IMR-90 (cell line): ENCODE measurements at regions not wholly inside any gene's neighbourhood (a gene's known extent, or its start where the extent isn't known, plus 50 kb on each side); places are given as distances from the start of the nearest gene placed in this dataset.

Source experiments
- ATAC-seq: fragments of 200-7000 bp; cut with Tn5 transposase; 2 replicates; pipeline ENCODE4 v1.9.1; 2020; ENCODE audit warnings: low read depth, mild to moderate bottlenecking, moderate library complexity
- BruUV-seq: library from RNA; stranded (reverse); fragments of 400-500 nt; replicated peaks from 2 replicates; lab custom pipeline; 2021; lab: Mats Ljungman, UMichigan
- CTCF ChIA-PET: fragments of 300-600 bp; formaldehyde crosslinking; extraction: SDS; loops from one replicate; lab custom pipeline; 2021; ENCODE audit warnings: antibody characterized with exemption; lab: Yijun Ruan, JAX
- POLR2A ChIA-PET: fragments of 300-600 bp; sonication (Branson Sonifier 250); formaldehyde crosslinking; loops from one replicate; lab custom pipeline; 2022; ENCODE audit warnings: antibody characterized with exemption; ENCODE audit not compliant: unreplicated experiment; lab: Charles Lee
- DNase-seq: peaks from one replicate; pipeline ENCODE4 v3.0.0; 2013
- H2AFZ ChIP-seq: replicated peaks from 2 replicates; pipeline ENCODE3; 2013; ENCODE audit warnings: low read length, mild to moderate bottlenecking; ENCODE audit not compliant: poor library complexity
- H2AK5ac ChIP-seq: 2 replicates; pipeline ENCODE4 v1.6.1; 2013; ENCODE audit warnings: low read depth, low read length, inconsistent platforms
- H2AK9ac ChIP-seq: replicated peaks from 2 replicates; pipeline ENCODE3; 2013; ENCODE audit warnings: mild to moderate bottlenecking, low read depth, low read length, moderate library complexity; ENCODE audit not compliant: poor library complexity
- H2BK120ac ChIP-seq: 2 replicates; pipeline ENCODE4 v1.6.1; 2013; ENCODE audit warnings: low read depth, low read length, inconsistent platforms
- H2BK15ac ChIP-seq: 3 replicates; pipeline ENCODE4 v1.6.1; 2013; ENCODE audit warnings: low read depth, low read length, inconsistent platforms
- H2BK20ac ChIP-seq: 2 replicates; pipeline ENCODE4 v1.6.1; 2013; ENCODE audit warnings: low read depth, mild to moderate bottlenecking, inconsistent platforms, low read length, moderate library complexity
- H2BK5ac ChIP-seq: 2 replicates; pipeline ENCODE4 v1.6.1; 2013; ENCODE audit warnings: mild to moderate bottlenecking, low read depth, low read length, inconsistent platforms; ENCODE audit not compliant: poor library complexity, severe bottlenecking
- H3K14ac ChIP-seq: replicated peaks from 2 replicates; pipeline ENCODE4 v1.6.1; 2013; ENCODE audit warnings: low read depth, low read length, inconsistent platforms
- H3K18ac ChIP-seq: 2 replicates; pipeline ENCODE4 v1.6.1; 2013; ENCODE audit warnings: low read depth, low read length, control low read depth
- H3K23ac ChIP-seq: 2 replicates; pipeline ENCODE4 v1.6.1; 2013; ENCODE audit warnings: low read depth, low read length, inconsistent platforms
- H3K27ac ChIP-seq: 2 replicates; pipeline ENCODE4 v1.5.1; 2013; ENCODE audit warnings: mild to moderate bottlenecking, control low read depth, low read length; ENCODE audit not compliant: insufficient read depth
- H3K27me3 ChIP-seq: 2 replicates; pipeline ENCODE4 v1.6.1; 2013; ENCODE audit warnings: low read length; ENCODE audit not compliant: control insufficient read depth, insufficient read depth
- H3K36me3 ChIP-seq: 2 replicates; pipeline ENCODE4 v1.6.1; 2013; ENCODE audit warnings: low read length, mixed read lengths; ENCODE audit not compliant: control insufficient read depth, insufficient read depth
- H3K4ac ChIP-seq: 2 replicates; pipeline ENCODE4 v1.6.1; 2013; ENCODE audit warnings: low read depth, low read length, inconsistent platforms
- H3K4me1 ChIP-seq: 2 replicates; pipeline ENCODE4 v1.6.1; 2013; ENCODE audit warnings: low read length, mixed read lengths; ENCODE audit not compliant: control insufficient read depth, insufficient read depth
- H3K4me2 ChIP-seq: 2 replicates; pipeline ENCODE4 v1.6.1; 2013; ENCODE audit warnings: low read depth, mild to moderate bottlenecking, control low read depth, low read length, moderate library complexity
- H3K4me3 ChIP-seq: 2 replicates; pipeline ENCODE4 v1.5.1; 2013; ENCODE audit warnings: low read depth, mild to moderate bottlenecking, control low read depth, low read length, moderate library complexity; ENCODE audit not compliant: insufficient read depth
- H3K56ac ChIP-seq: 2 replicates; pipeline ENCODE4 v1.6.1; 2013; ENCODE audit warnings: low read length, inconsistent platforms; ENCODE audit not compliant: insufficient read depth; ENCODE audit errors: extremely low read depth
- H3K79me1 ChIP-seq, 2 experiments: 2 replicates each; pipeline ENCODE4 v1.6.1; 2013; ENCODE audit warnings: low read length in 2 of 2, inconsistent platforms in 1 of 2, low read depth in 1 of 2
- H3K9ac ChIP-seq: 2 replicates; pipeline ENCODE4 v1.6.1; 2013; ENCODE audit warnings: low read depth, low read length, control low read depth
- H3K9me1 ChIP-seq: 2 replicates; pipeline ENCODE4 v1.6.1; 2013; ENCODE audit warnings: low read length, inconsistent platforms; ENCODE audit not compliant: insufficient read depth
- H3K9me3 ChIP-seq: 2 replicates; pipeline ENCODE4 v1.6.1; 2013; ENCODE audit warnings: low read length; ENCODE audit not compliant: control insufficient read depth, insufficient read depth
- H4K20me1 ChIP-seq: 2 replicates; pipeline ENCODE4 v1.6.1; 2013; ENCODE audit warnings: low read length, inconsistent platforms; ENCODE audit not compliant: insufficient read depth
- H4K5ac ChIP-seq: 2 replicates; pipeline ENCODE4 v1.6.1; 2013; ENCODE audit warnings: mild to moderate bottlenecking, low read depth, low read length, control low read depth
- H4K8ac ChIP-seq, 2 experiments: 2 replicates each; pipeline ENCODE4 v1.6.1; 2013; ENCODE audit warnings: low read depth in 2 of 2, low read length in 2 of 2, control low read depth in 1 of 2, inconsistent platforms in 1 of 2
- H4K91ac ChIP-seq: 2 replicates; pipeline ENCODE4 v1.6.1; 2013; ENCODE audit warnings: low read depth, low read length, inconsistent platforms; ENCODE audit not compliant: insufficient read depth
- BHLHE40 ChIP-seq: fragments of 150-350 bp; IDR thresholded peaks from 2 replicates; pipeline ENCODE4 v1.6.1; 2016; ENCODE audit warnings: mild to moderate bottlenecking, low read depth, low read length
- FOS ChIP-seq: fragments of 150-350 bp; IDR thresholded peaks from 2 replicates; pipeline ENCODE4 v1.6.1; 2016; ENCODE audit warnings: low read depth, low read length
- RAD21 ChIP-seq: IDR thresholded peaks from 2 replicates; pipeline ENCODE4 v1.6.1; 2012; ENCODE audit warnings: low read length, improper control_type of control experiment
- RCOR1 ChIP-seq: IDR thresholded peaks from 2 replicates; pipeline ENCODE4 v1.6.1; 2012; ENCODE audit warnings: mild to moderate bottlenecking, low read length, improper control_type of control experiment; ENCODE audit not compliant: insufficient replicate concordance
- RFX5 ChIP-seq: IDR thresholded peaks from 2 replicates; pipeline ENCODE4 v1.8.0; 2012; ENCODE audit warnings: low read depth, mild to moderate bottlenecking, low read length, moderate library complexity
- dilution Hi-C: fragments of 300-500 bp; cut with HindIII; formaldehyde crosslinking; loops from one replicate; pipeline ENCODE4 v1.14.3; 2018; ENCODE audit warnings: low sequenced_read_pairs; ENCODE audit not compliant: unreplicated experiment
- in situ Hi-C: fragments of 300-500 bp; cut with MboI; formaldehyde crosslinking; loops from 3 replicates; pipeline ENCODE4 v1.14.3; 2019; ENCODE audit warnings: low sequenced_read_pairs, inconsistent platforms, mixed read lengths
- intact Hi-C: fragments of 100-400 bp; cut with micrococcal nuclease; formaldehyde crosslinking; loops from 2 replicates; pipeline ENCODE4 v1.10.0; 2022

DNA sequence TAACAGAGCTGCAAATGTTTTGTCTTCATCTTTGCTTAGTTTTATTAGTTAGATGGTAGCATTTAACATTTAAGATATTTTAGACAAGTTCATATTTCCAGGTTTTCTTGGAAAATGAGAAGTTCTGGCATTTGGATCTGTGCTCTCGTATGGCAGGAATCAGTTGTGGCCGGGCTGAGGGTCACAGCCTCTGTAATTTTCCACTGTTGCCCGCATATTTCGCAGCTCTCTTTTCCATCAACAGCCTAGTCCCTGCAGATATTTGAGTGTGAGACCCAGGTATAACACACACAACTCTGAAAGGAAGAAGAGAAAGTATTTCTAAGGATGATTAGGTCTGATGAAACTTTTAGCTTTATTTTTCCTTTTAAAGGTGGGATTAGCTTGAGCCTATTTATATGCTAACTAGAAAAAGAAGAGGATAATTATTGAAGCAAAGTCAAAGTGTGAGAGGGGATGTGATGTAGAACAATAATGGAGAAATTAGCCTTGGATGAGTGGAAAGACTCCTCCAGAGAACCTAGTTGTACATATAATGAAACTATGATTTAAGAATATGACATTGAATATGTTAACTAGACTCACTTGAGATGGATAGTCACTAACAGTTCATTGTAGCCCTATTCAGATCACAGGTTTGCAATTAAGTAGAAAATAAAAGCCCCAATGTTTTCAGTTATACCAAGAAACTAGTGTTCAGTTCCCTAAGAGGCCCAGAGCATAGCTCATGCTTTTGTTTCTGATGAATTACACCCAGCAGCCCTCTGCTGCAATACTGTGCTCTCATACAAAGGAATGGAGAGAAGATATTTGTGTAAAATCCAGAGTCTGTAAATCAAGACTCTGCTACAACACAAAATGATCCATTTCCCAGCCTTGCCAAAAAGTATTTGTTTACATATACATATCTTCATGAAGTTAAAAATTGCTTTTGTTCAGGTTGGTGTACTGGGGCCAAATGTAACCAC, 158.4 kb downstream of the C12orf50 start (continued):
- no peak for TF ChIP-seq RCOR1
- TF ChIP-seq RFX5 = no peak

DNA sequence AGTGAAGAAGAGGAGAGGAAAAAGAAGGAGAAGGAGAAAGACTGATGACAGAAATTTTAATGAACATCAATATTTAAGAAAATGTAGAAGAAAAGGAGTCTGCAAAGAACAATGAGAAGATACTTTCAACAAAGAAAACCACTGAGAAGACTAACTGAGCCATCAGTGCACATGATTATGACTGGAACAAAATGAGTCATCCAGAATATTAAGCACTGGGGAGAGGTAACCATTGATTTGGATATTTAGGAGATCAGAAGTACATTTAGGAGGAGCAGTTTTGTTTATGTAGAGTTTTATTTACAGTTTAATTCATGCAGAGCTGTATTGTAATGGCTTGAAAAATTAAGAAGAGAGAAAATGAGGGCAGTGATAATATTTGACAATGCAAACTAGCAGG, 159.1 kb downstream of the C12orf50 start:
- H3K27me3 ChIP-seq = no peaks in the 10 kb centered on the region
- H2AK9ac ChIP-seq = no peak overlapping the region
- H3K4me1 ChIP-seq = no peaks in the 10 kb centered on the region
- BruUV-seq = no TSS peak
- H4K91ac ChIP-seq = no peak overlapping the region
- TF ChIP-seq RAD21 (no peak), BHLHE40 (peak; percentile 64), FOS (0 out of 2 replicates have a peak, but pooled peaks have one; percentile 15)
- no peak overlapping the region for H3K18ac ChIP-seq
- ChIA-PET POLR2A (interaction anchor here (0.7 kb wide), 1 partner anchor 17 kb away, joined by 4 read pairs; no protein-coding TSS in a partner anchor), CTCF (interaction anchor here (0.6 to 1.4 kb wide), 3 partner anchors 9 to 1082 kb away, joined by 3 to 4 read pairs (median 3); no protein-coding TSS in a partner anchor)
- no peak overlapping the region for H4K5ac ChIP-seq
- H3K14ac ChIP-seq = no peak overlapping the region
- no peak overlapping the region for H3K27ac ChIP-seq
- no peak overlapping the region for H2BK20ac ChIP-seq
- no peaks in the 10 kb centered on the region for H3K79me1 ChIP-seq
- no peak overlapping the region for H3K4me3 ChIP-seq
- no peak overlapping the region for H2AK5ac ChIP-seq
- H2BK15ac ChIP-seq = no peak overlapping the region
- no peak overlapping the region for H3K4ac ChIP-seq
- no peaks in the 10 kb centered on the region for H3K9me3 ChIP-seq
- ATAC-seq = peak; percentile 43; the same call in 1 of the 2 replicates
- no peak overlapping the region for H3K9ac ChIP-seq
- H2BK120ac ChIP-seq = no peak overlapping the region
- dilution Hi-C loops (no loop called here), in situ Hi-C loops (loop anchor here (25.0 kb wide), 1 partner anchor 908 kb away; no protein-coding TSS in a partner anchor), intact Hi-C loops (no loop called here)
- no peak overlapping the region for H4K8ac ChIP-seq
- no peaks in the 10 kb centered on the region for H3K36me3 ChIP-seq
- no peak overlapping the region for H3K23ac ChIP-seq
- no peak overlapping the region for H3K56ac ChIP-seq
- no peaks in the 10 kb centered on the region for H4K20me1 ChIP-seq
- H3K4me2 ChIP-seq = no peak overlapping the region
- no peaks in the 10 kb centered on the region for H3K9me1 ChIP-seq
- no peak overlapping the region for H2BK5ac ChIP-seq
- no peak overlapping the region for H2AFZ ChIP-seq
- DNase-seq = peak; percentile 51
